Colonic mucosa (tissue), 4 donors: ENCODE measurements at regions not wholly inside any gene's neighbourhood (a gene's known extent, or its start where the extent isn't known, plus 50 kb on each side); places are given as distances from the start of the nearest gene placed in this dataset.
"Not testable (repeated sequence)": the region's sequence is repeated elsewhere in the genome, so short reads cannot be mapped to it uniquely, and the experiment has no call there.

Experiments
- DNase-seq: peaks from one replicate; pipeline ENCODE4 v3.0.0-alpha.2; 2020
- H3K27ac ChIP-seq: fragments of 200-600 bp; one replicate; pipeline ENCODE4 v1.8.0; 2021
- H3K27me3 ChIP-seq: fragments of 200-600 bp; one replicate; pipeline ENCODE4 v1.8.0; 2021
- H3K36me3 ChIP-seq: fragments of 200-600 bp; one replicate; pipeline ENCODE4 v1.8.0; 2021
- H3K4me1 ChIP-seq: fragments of 200-600 bp; one replicate; pipeline ENCODE4 v1.8.0; 2021; ENCODE audit warnings: mild to moderate bottlenecking
- H3K4me3 ChIP-seq: fragments of 200-600 bp; one replicate; pipeline ENCODE4 v1.8.0; 2021
- H3K9ac ChIP-seq, 2 donors: one replicate each; pipeline ENCODE4 v1.7.0; 2013; ENCODE audit warnings: control low read depth in 2 of 2, low read depth in 2 of 2, low read length in 2 of 2
- H3K9me3 ChIP-seq: fragments of 200-600 bp; one replicate; pipeline ENCODE4 v1.8.0; 2021
- CTCF ChIP-seq: fragments of 200-600 bp; IDR thresholded peaks from one replicate; pipeline ENCODE4 v1.8.0; 2022; ENCODE audit warnings: antibody characterized with exemption, mild to moderate bottlenecking
- intact Hi-C: fragments of 100-400 bp; cut with DNase I; formaldehyde crosslinking; loops from one replicate; pipeline ENCODE4 v1.14.1; 2022
- donor health status: healthy.
- donor health status: DM: no; HTN: no; CAD: no.
- donor health status: DM: no; HTN: no; CAD: no.

GRCh38 chr2:132068407-132068806 is 93.3 kb downstream of the ANKRD30BL start:
- H3K27ac ChIP-seq, H3K4me1 ChIP-seq, H3K27me3 ChIP-seq, H3K36me3 ChIP-seq, DNase-seq, H3K9me3 ChIP-seq, H3K4me3 ChIP-seq, H3K9ac ChIP-seq, intact Hi-C loops: not testable (repeated sequence)

GRCh38 chr2:132065391-132065790 is 96.4 kb downstream of the ANKRD30BL start:
- H3K27ac ChIP-seq, H3K27me3 ChIP-seq, H3K9me3 ChIP-seq, intact Hi-C loops, H3K4me1 ChIP-seq, DNase-seq, H3K4me3 ChIP-seq, H3K9ac ChIP-seq, H3K36me3 ChIP-seq: not testable (repeated sequence)

DNA sequence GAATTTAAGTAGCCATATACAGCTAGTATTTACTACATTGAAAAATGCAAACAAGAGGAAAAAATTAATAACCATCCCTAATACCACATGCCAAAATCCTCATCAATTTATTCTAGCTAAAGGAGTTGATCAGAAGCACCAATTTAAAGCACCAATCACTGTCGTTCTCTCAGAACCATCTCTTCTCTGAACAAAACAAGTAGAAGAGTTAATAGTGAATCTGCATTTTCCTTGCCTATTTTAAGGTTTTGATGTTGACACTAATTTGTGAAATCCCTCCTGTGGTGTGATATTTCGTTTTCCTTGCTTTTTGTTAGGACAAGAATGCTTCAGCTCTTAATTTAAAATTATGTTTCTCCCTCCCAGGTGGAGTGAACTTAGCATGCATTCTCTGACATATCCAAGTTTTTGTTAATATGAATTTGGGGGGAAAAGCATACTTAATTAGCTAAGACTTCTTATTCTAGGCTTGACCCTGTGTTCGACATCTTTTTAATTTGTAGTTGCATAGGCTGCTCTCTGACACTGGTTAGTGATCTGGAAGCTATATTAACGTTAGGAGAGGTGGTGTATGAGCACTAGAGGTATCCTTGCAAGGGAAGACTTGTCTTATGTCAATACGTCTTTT is 122.0 kb downstream of the ANKRD30BL start:
- intact Hi-C loops, H3K4me3 ChIP-seq, H3K4me1 ChIP-seq, H3K27ac ChIP-seq, H3K36me3 ChIP-seq, H3K9me3 ChIP-seq, H3K9ac ChIP-seq, DNase-seq: not testable (repeated sequence)
- H3K27me3 ChIP-seq, result peaks cover 18% of the 10 kb centered on the region

DNA sequence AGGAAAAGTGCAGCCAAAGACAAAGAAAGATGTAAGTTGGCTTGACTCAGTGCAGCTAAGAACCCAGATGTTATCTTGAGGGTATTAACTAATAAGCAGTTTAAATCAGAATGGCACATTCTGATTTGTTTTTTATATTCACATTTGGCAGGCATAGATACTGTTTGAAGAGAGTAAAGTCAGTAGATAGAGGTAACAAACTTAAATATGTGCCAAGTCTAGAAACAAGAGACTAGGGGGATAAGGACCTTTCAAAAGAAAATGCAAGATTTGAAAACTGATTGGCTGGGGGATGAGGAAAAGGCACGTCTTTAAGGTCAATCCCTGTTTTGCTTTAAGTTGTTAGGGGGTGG is 122.9 kb downstream of the ANKRD30BL start:
- H3K4me1 ChIP-seq, H3K27ac ChIP-seq, intact Hi-C loops, H3K9ac ChIP-seq, H3K36me3 ChIP-seq, H3K9me3 ChIP-seq, DNase-seq: not testable (repeated sequence)
- peaks cover 18% of the 10 kb centered on the region for H3K27me3 ChIP-seq
- H3K4me3 ChIP-seq, result peak overlapping the region; percentile 26

- H3K4me3 ChIP-seq, result peak overlapping the region; percentile 26
- no peak overlapping the region for H3K27ac ChIP-seq
- H3K4me1 ChIP-seq, result no peaks in the 10 kb centered on the region
- DNase-seq, result no peak
- H3K9me3 ChIP-seq, result no peaks in the 10 kb centered on the region
- intact Hi-C loops, result no loop called here
- no peak overlapping the region for H3K9ac ChIP-seq
- no peaks in the 10 kb centered on the region for H3K36me3 ChIP-seq
- H3K27me3 ChIP-seq, result peaks cover 18% of the 10 kb centered on the region
- TF ChIP-seq CTCF, result no peak
Measured at GRCh38 chr2:132038179-132038882, 123.4 kb downstream of the ANKRD30BL start.

DNA sequence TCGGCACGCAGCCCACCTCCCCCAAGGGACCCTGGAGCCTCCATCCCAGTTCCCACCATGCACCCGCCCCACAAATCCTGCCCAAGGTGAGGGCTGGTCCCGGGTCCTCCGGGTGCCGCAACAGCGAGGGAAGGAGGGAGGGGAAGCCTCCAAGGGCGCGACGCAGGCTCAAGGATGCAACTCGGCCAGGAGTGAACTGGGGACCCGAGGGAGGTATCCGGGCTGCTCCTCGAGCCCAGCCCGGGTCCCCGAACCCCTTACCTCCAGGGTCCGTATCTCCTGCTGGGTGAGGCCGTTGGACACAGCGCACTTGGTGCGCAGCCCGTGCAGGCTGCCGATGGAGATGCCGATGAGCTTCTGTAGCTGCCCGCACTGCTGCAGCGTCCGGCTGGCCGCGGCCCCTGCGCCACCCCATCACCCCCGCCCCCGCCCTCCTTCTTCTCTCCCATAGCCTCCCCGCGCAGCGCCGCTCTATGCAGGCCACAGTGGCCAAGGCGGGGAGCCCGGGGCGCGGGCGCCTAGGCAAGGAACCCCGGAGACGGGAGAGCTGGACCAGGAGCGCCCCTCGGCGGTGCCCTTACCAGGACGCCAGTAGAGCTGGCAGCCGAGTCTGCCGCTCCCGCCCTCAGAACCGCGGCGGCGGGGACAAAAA is 124.1 kb downstream of the ANKRD30BL start:
- Histone ChIP-seq H3K36me3 (no peaks in the 10 kb centered on the region), H3K9ac (no peak overlapping the region), H3K9me3 (no peaks in the 10 kb centered on the region), H3K4me3 (peak overlapping the region; percentile 26), H3K27me3 (peaks cover 18% of the 10 kb centered on the region), H3K27ac (no peak overlapping the region), H3K4me1 (no peaks in the 10 kb centered on the region)
- no peak for TF ChIP-seq CTCF
- intact Hi-C loops, result no loop called here
- no peak for DNase-seq

- Histone ChIP-seq H3K27me3 (peaks cover 18% of the 10 kb centered on the region), H3K27ac (no peak overlapping the region), H3K4me3 (no peak overlapping the region), H3K9me3 (no peaks in the 10 kb centered on the region), H3K4me1 (no peaks in the 10 kb centered on the region), H3K36me3 (no peaks in the 10 kb centered on the region), H3K9ac (no peak overlapping the region)
- intact Hi-C loops, result no loop called here
- DNase-seq, result no peak
- no peak for TF ChIP-seq CTCF
Measured at GRCh38 chr2:132034646-132035045, 127.1 kb downstream of the ANKRD30BL start.
